Naive thymus-derived CD8-positive, alpha-beta T cell (primary cell): ENCODE measurements at regions not wholly inside any gene's neighbourhood (a gene's known extent, or its start where the extent isn't known, plus 50 kb on each side); places are given as distances from the start of the nearest gene placed in this dataset.
"Not testable (repeated sequence)": the region's sequence is repeated elsewhere in the genome, so short reads cannot be mapped to it uniquely, and the experiment has no call there.

ENCODE experiments used
- ATAC-seq, 2 donors: fragments of 150-1000 bp; cut with Tn5 transposase in 1 of 2; sonication (Bioruptor Pico), chemical (Tn5 transposase) in 1 of 2; 1 replicate in 1 of 2; 2 replicates in 1 of 2; pipeline ENCODE4 v1.10.0; 2021; ENCODE audit warnings: mild to moderate bottlenecking in 2 of 2, moderate library complexity in 2 of 2
- POLR2A ChIA-PET: fragments of 350-600 bp; sonication (Branson Sonifier 250); formaldehyde crosslinking; loops from one replicate; lab custom pipeline; 2021; ENCODE audit warnings: antibody characterized with exemption; lab: Charles Lee
- DNase-seq, 10 donors: peaks; one replicate each; pipeline versions ENCODE4 v3.0.0 to v3.0.0-alpha.2; 2020 to 2022
- H3K27ac Mint-ChIP-seq, 10 donors: one replicate each; pipeline ENCODE4 v1.8.0; 2020 to 2022; ENCODE audit warnings: mild to moderate bottlenecking in 10 of 10, mixed read lengths in 10 of 10, moderate library complexity in 4 of 10, inconsistent platforms in 1 of 10
- H3K27me3 Mint-ChIP-seq, 5 donors: one replicate each; pipeline ENCODE4 v1.8.0; 2021 to 2022; ENCODE audit warnings: mixed read lengths in 5 of 5
- H3K36me3 Mint-ChIP-seq, 3 donors: one replicate each; pipeline ENCODE4 v1.8.0; 2020 to 2022; ENCODE audit warnings: mixed read lengths in 3 of 3, mild to moderate bottlenecking in 2 of 3, inconsistent platforms in 1 of 3
- H3K4me1 Mint-ChIP-seq, 4 donors: one replicate each; pipeline ENCODE4 v1.8.0; 2021 to 2022; ENCODE audit warnings: mixed read lengths in 4 of 4
- H3K4me3 Mint-ChIP-seq, 10 donors: one replicate each; pipeline ENCODE4 v1.8.0; 2020 to 2022; ENCODE audit warnings: mild to moderate bottlenecking in 10 of 10, mixed read lengths in 10 of 10, moderate library complexity in 6 of 10, inconsistent platforms in 1 of 10
- H3K9me3 Mint-ChIP-seq, 9 donors: one replicate each; pipeline ENCODE4 v1.8.0; 2020 to 2022; ENCODE audit warnings: mixed read lengths in 9 of 9, mild to moderate bottlenecking in 3 of 9, inconsistent platforms in 1 of 9, moderate library complexity in 1 of 9

DNA sequence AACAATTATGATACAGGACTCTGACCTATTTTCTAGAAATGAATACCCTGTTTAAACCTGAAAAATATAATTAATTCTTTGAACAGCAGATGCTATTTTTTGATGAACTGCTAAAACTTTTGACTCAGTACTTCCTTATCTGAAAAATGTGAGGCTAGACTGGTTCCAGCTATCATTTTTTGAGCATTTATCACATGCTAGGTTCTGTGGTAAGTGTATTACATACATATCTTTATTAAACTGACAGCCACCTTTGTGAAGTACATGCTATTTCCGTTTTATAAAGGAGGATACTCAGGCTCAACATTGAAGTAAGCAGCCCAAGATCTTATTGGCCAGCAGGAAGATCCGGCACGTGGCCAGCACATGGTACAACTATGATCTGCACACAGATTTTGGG, 459.8 kb upstream of the SEL1L start:
- Mint-ChIP-seq H3K36me3 (no peaks in the 10 kb centered on the region), H3K4me1 (no peaks in the 10 kb centered on the region), H3K9me3 (peaks cover 0 to 2% (median 0%) of the 10 kb centered on the region in 9 donors), H3K4me3 (no peak overlapping the region), H3K27me3 (peaks cover 1 to 18% (median 4%) of the 10 kb centered on the region in 5 donors), H3K27ac (no peak overlapping the region)
- DNase-seq = no peak
- ATAC-seq = no peak
- POLR2A ChIA-PET = no interaction called here

DNA sequence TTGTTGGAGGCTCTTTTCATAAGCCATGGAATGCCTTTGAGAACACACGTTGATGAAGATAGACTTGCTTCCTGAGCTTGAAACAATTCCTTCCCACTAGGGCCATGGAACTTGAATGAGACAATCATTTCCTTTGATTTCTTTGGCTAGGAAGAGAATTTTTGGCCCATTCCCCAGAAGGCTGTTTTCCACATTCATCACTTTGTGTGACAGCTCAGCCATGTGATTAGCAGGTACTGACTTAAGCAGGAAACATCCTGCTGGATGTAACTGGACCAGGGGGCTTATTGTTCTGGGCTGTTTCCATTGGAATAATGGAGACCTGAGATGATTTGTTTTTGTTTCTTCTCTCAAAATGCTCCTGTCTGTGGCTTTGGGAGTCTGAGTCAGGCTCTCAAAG, 469.8 kb upstream of the SEL1L start:
- no peaks in the 10 kb centered on the region for H3K4me1 Mint-ChIP-seq
- ATAC-seq (no peak), DNase-seq (no peak)
- H3K4me3 Mint-ChIP-seq = no peak overlapping the region
- H3K27me3 Mint-ChIP-seq = peaks cover 0 to 3% (median 1%) of the 10 kb centered on the region in 5 donors
- peaks cover 0 to 19% (median 5%) of the 10 kb centered on the region in 9 donors for H3K9me3 Mint-ChIP-seq
- no peaks in the 10 kb centered on the region for H3K36me3 Mint-ChIP-seq
- no peak overlapping the region for H3K27ac Mint-ChIP-seq
- POLR2A ChIA-PET = no interaction called here

DNA sequence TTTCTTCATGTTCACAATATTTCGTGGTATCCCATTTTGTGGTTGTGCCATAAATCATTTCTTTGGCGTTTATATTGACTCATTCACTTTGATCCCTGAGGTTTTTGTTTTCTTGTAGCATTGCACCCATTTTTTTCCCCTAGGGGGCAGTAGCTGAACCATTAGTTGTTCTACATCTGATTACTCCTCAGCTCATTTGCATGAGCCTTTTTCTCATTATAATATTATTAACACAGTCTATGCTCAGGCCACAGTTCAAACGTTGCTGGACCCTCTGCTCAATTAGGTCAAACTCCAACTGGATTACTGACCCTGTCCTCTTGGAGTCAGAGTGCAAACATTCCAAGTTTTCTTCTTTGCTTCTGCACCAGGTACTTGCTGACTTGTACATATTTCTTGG, 475.4 kb upstream of the SEL1L start:
- peaks cover 0 to 28% (median 14%) of the 10 kb centered on the region in 9 donors for H3K9me3 Mint-ChIP-seq
- POLR2A ChIA-PET = no interaction called here
- no peaks in the 10 kb centered on the region for H3K4me1 Mint-ChIP-seq
- H3K27me3 Mint-ChIP-seq = peaks cover 0 to 2% (median 0%) of the 10 kb centered on the region in 5 donors
- no peak overlapping the region for H3K4me3 Mint-ChIP-seq
- no peak overlapping the region for H3K27ac Mint-ChIP-seq
- H3K36me3 Mint-ChIP-seq = peaks cover 0 to 15% (median 0%) of the 10 kb centered on the region in 3 donors
- DNase-seq = no peak
- ATAC-seq = no peak

- peaks cover 0 to 31% (median 18%) of the 10 kb centered on the region in 9 donors for H3K9me3 Mint-ChIP-seq
- ATAC-seq (no peak), DNase-seq (no peak)
- no peaks in the 10 kb centered on the region for H3K4me1 Mint-ChIP-seq
- H3K4me3 Mint-ChIP-seq = no peak overlapping the region
- peaks cover 0 to 15% (median 0%) of the 10 kb centered on the region in 3 donors for H3K36me3 Mint-ChIP-seq
- POLR2A ChIA-PET = no interaction called here
- peaks cover 0 to 2% (median 0%) of the 10 kb centered on the region in 5 donors for H3K27me3 Mint-ChIP-seq
- no peak overlapping the region for H3K27ac Mint-ChIP-seq
These were observed 476.3 kb upstream of the SEL1L start for GRCh38 chr14:82009993-82010392.

- Mint-ChIP-seq H3K4me3 (no peak overlapping the region), H3K4me1 (no peaks in the 10 kb centered on the region), H3K27ac (no peak overlapping the region), H3K27me3 (peaks cover 0 to 2% (median 0%) of the 10 kb centered on the region in 5 donors), H3K9me3 (peaks cover 0 to 34% (median 14%) of the 10 kb centered on the region in 9 donors), H3K36me3 (peaks cover 0 to 15% (median 0%) of the 10 kb centered on the region in 3 donors)
- DNase-seq (no peak), ATAC-seq (no peak)
- POLR2A ChIA-PET = no interaction called here
These were observed 477.8 kb upstream of the SEL1L start for GRCh38 chr14:82011460-82011859.

GRCh38 chr14:82029038-82029437, 495.4 kb upstream of the SEL1L start:
- DNase-seq (no peak), ATAC-seq (no peak)
- H3K4me3 Mint-ChIP-seq = no peak overlapping the region
- H3K27ac Mint-ChIP-seq = no peak overlapping the region
- H3K4me1 Mint-ChIP-seq = no peaks in the 10 kb centered on the region
- POLR2A ChIA-PET = no interaction called here
- peaks cover 0 to 13% (median 0%) of the 10 kb centered on the region in 3 donors for H3K36me3 Mint-ChIP-seq
- H3K27me3 Mint-ChIP-seq = no peaks in the 10 kb centered on the region
- peaks cover 2 to 54% (median 20%) of the 10 kb centered on the region in 9 donors for H3K9me3 Mint-ChIP-seq

GRCh38 chr14:82035397-82035796, 501.7 kb upstream of the SEL1L start:
- H3K27me3 Mint-ChIP-seq = no peaks in the 10 kb centered on the region
- no peak for ATAC-seq
- POLR2A ChIA-PET = no interaction called here
- DNase-seq = no peak
- no peak overlapping the region for H3K4me3 Mint-ChIP-seq
- H3K27ac Mint-ChIP-seq = no peak overlapping the region
- H3K9me3 Mint-ChIP-seq = peaks cover 0 to 6% (median 0%) of the 10 kb centered on the region in 9 donors
- no peaks in the 10 kb centered on the region for H3K4me1 Mint-ChIP-seq
- H3K36me3 Mint-ChIP-seq = no peaks in the 10 kb centered on the region

GRCh38 chr14:82038066-82038465, 504.4 kb upstream of the SEL1L start:
- H3K36me3 Mint-ChIP-seq, H3K27me3 Mint-ChIP-seq, H3K27ac Mint-ChIP-seq, H3K9me3 Mint-ChIP-seq, ATAC-seq, H3K4me1 Mint-ChIP-seq, H3K4me3 Mint-ChIP-seq, POLR2A ChIA-PET, DNase-seq: not testable (repeated sequence)

DNA sequence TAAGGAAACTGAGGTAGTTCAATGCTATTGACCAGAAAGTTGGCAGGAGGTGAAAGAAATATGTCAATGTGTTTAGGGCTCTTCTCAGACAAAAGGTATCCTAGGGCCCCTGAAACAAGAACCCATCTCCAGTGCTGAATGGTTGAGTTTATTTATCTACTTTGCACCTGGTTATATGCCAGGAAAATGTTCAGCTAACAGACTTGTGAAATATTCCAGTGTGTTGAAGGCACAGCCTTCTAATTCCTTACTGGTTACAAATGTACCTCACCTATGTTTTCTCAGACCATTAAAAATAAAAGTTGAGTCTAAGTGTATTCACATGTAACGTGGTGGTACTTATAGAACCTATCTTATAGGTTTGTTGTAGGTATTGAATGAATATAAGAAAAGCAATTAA, 511.7 kb upstream of the SEL1L start:
- ATAC-seq = no peak
- H3K36me3 Mint-ChIP-seq = no peaks in the 10 kb centered on the region
- no peaks in the 10 kb centered on the region for H3K4me1 Mint-ChIP-seq
- H3K4me3 Mint-ChIP-seq = no peak overlapping the region
- no peaks in the 10 kb centered on the region for H3K27me3 Mint-ChIP-seq
- no peak overlapping the region for H3K27ac Mint-ChIP-seq
- peaks cover 0 to 13% (median 2%) of the 10 kb centered on the region in 9 donors for H3K9me3 Mint-ChIP-seq
- no peak for DNase-seq
- POLR2A ChIA-PET = no interaction called here

DNA sequence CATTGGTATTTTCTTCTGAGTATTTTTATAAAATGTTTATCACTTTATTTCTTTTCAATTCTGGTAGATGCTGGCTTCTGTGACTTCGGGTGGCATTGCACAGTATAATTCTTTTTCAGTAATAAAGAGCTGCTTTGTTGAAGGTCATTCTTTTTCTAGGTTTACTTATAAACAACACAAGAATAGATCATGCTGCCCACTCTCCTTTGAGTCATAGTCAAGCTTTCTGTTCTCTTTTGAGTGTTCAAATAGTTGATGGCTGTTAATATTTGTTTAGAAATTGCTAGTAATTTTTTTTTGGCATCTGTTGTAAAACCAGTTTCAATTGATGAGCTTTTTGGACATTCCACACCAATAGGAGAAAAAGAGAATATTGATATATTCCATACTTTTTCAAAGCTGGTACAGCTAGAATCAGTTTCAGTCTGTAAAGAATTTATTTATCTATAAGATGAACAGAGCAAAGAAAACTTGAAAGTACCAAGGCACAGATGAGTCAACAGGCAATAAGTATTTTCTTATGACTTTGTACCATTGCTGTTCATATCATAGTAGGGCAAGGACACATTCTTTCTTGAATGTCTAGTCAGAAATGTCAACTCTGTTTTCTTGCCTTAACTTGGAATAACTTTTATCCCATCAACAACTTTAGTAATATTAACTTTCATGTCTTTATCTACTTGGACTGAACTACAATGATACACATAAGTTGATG, 513.0 kb upstream of the SEL1L start:
- DNase-seq (no peak), ATAC-seq (no peak)
- Mint-ChIP-seq H3K9me3 (peaks cover 0 to 19% (median 3%) of the 10 kb centered on the region in 9 donors), H3K4me1 (no peaks in the 10 kb centered on the region), H3K27me3 (no peaks in the 10 kb centered on the region), H3K36me3 (no peaks in the 10 kb centered on the region), H3K4me3 (no peak overlapping the region), H3K27ac (no peak overlapping the region)
- POLR2A ChIA-PET = no interaction called here

- Mint-ChIP-seq H3K9me3 (peaks cover 0 to 22% (median 3%) of the 10 kb centered on the region in 9 donors), H3K27me3 (no peaks in the 10 kb centered on the region), H3K4me1 (no peaks in the 10 kb centered on the region), H3K27ac (no peak overlapping the region), H3K4me3 (no peak overlapping the region), H3K36me3 (no peaks in the 10 kb centered on the region)
- POLR2A ChIA-PET = no interaction called here
- ATAC-seq = no peak
- DNase-seq = no peak
These were observed 514.3 kb upstream of the SEL1L start for GRCh38 chr14:82047777-82048470.

GRCh38 chr14:82052778-82053177, 519.1 kb upstream of the SEL1L start:
- Mint-ChIP-seq H3K9me3 (peaks cover 0 to 19% (median 2%) of the 10 kb centered on the region in 9 donors), H3K4me3 (no peak overlapping the region), H3K36me3 (no peaks in the 10 kb centered on the region), H3K27ac (no peak overlapping the region), H3K27me3 (no peaks in the 10 kb centered on the region), H3K4me1 (no peaks in the 10 kb centered on the region)
- ATAC-seq (no peak), DNase-seq (no peak)
- POLR2A ChIA-PET = no interaction called here

- no peak overlapping the region for H3K4me3 Mint-ChIP-seq
- ATAC-seq (no peak), DNase-seq (no peak)
- H3K27ac Mint-ChIP-seq = no peak overlapping the region
- H3K4me1 Mint-ChIP-seq = no peaks in the 10 kb centered on the region
- H3K36me3 Mint-ChIP-seq = no peaks in the 10 kb centered on the region
- H3K27me3 Mint-ChIP-seq = no peaks in the 10 kb centered on the region
- POLR2A ChIA-PET = no interaction called here
- H3K9me3 Mint-ChIP-seq = peaks cover 0 to 11% (median 2%) of the 10 kb centered on the region in 9 donors
These were observed 522.0 kb upstream of the SEL1L start for GRCh38 chr14:82055515-82056115.
